ENCODE measurements at regions not wholly inside any gene's neighbourhood (a gene's known extent, or its start where the extent isn't known, plus 50 kb on each side); places are given as distances from the start of the nearest gene placed in this dataset.

DNA sequence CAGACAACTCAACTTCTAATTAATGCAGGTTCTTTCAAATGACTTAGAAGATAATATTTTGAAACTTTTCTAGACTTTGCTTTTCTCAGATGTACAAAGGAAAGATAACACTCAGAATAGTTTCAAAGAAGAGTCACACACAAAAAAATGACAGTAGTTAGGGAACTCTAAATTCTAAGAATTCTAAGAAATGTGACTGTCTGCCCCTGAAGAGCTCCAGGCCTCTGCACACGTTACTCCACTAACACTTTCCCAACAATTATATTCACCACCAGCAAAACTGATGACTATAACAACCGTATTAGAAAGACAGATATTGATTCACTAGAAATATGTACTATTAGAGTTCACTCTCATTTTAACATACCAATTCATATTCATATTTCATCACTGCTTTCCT, 133.3 kb upstream of the SMLR1 start:
- Histone ChIP-seq H3K4me1 (no peaks in the 10 kb centered on the region), H3K27me3 (no peaks in the 10 kb centered on the region), H3K9me3 (no peaks in the 10 kb centered on the region), H3K4me3 (ENCODE audit: low read depth, low read length) (no peak overlapping the region), H3K36me3 (no peaks in the 10 kb centered on the region)
- no peak for TF ChIP-seq CTCF (IDR thresholded peaks at IDR 0.05; ENCODE audit: low read depth, low read length)
- DNase-seq, result no peak

- no peak for DNase-seq
- no peak for TF ChIP-seq CTCF (IDR thresholded peaks at IDR 0.05; ENCODE audit: low read depth, low read length)
- Histone ChIP-seq H3K4me3 (ENCODE audit: low read depth, low read length) (no peak overlapping the region), H3K27me3 (no peaks in the 10 kb centered on the region), H3K4me1 (no peaks in the 10 kb centered on the region), H3K36me3 (no peaks in the 10 kb centered on the region), H3K9me3 (no peaks in the 10 kb centered on the region)
These were observed 132.6 kb upstream of the SMLR1 start for GRCh38 chr6:130694606-130695005.

- no peak for DNase-seq
- H3K4me1 ChIP-seq, result no peaks in the 10 kb centered on the region
- H3K27me3 ChIP-seq, result no peaks in the 10 kb centered on the region
- no peak for TF ChIP-seq CTCF (IDR thresholded peaks at IDR 0.05; ENCODE audit: low read depth, low read length)
- no peak overlapping the region for H3K4me3 ChIP-seq (ENCODE audit: low read depth, low read length)
- no peaks in the 10 kb centered on the region for H3K36me3 ChIP-seq
- no peaks in the 10 kb centered on the region; the same call in 1 of the 2 replicates for H3K9me3 ChIP-seq
These were observed 130.4 kb upstream of the SMLR1 start for GRCh38 chr6:130696806-130697205.

- DNase-seq, result no peak
- Histone ChIP-seq H3K4me3 (ENCODE audit: low read depth, low read length) (no peak overlapping the region), H3K4me1 (no peaks in the 10 kb centered on the region), H3K9me3 (no peaks in the 10 kb centered on the region; the same call in 1 of the 2 replicates), H3K27me3 (no peaks in the 10 kb centered on the region), H3K36me3 (no peaks in the 10 kb centered on the region)
- TF ChIP-seq CTCF (IDR thresholded peaks at IDR 0.05; ENCODE audit: low read depth, low read length), result no peak
These were observed 129.8 kb upstream of the SMLR1 start for GRCh38 chr6:130697271-130697994.

- no peaks in the 10 kb centered on the region for H3K4me1 ChIP-seq
- H3K4me3 ChIP-seq (ENCODE audit: low read depth, low read length), result no peak overlapping the region
- DNase-seq, result peak; percentile 9
- H3K9me3 ChIP-seq, result no peaks in the 10 kb centered on the region; the same call in 1 of the 2 replicates
- H3K36me3 ChIP-seq, result no peaks in the 10 kb centered on the region
- peak; percentile 44 for TF ChIP-seq CTCF (IDR thresholded peaks at IDR 0.05; ENCODE audit: low read depth, low read length)
- H3K27me3 ChIP-seq, result no peaks in the 10 kb centered on the region
These were observed 129.1 kb upstream of the SMLR1 start for GRCh38 chr6:130697995-130698535.

DNA sequence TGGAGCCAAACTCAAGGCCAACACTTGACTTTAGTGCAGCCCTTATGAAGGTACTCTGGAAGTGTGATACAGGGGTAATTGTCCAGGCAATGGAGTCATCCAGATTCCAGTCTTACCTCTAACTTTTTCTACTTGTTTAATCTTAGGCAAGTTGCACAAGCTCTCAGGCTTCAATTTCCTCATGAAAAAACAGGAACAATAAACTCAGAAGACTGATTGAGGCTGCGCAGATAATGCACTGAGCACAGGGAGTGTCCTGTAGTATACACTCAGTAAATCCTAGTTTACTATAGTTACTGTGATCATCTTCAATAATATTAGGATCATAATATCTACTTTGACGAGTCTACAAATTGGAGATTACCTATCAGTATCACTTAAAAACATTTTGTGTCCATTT, 127.5 kb upstream of the SMLR1 start:
- H3K9me3 ChIP-seq, result no peaks in the 10 kb centered on the region; the same call in 1 of the 2 replicates

More for the DNA sequence above, 127.5 kb upstream of the SMLR1 start:
- no peaks in the 10 kb centered on the region for H3K36me3 ChIP-seq
- TF ChIP-seq CTCF (IDR thresholded peaks at IDR 0.05; ENCODE audit: low read depth, low read length), result no peak
- no peak overlapping the region for H3K4me3 ChIP-seq (ENCODE audit: low read depth, low read length)
- no peaks in the 10 kb centered on the region for H3K27me3 ChIP-seq
- H3K4me1 ChIP-seq, result no peaks in the 10 kb centered on the region
- no peak for DNase-seq
